ENCODE measurements at regions not wholly inside any gene's neighbourhood (a gene's known extent, or its start where the extent isn't known, plus 50 kb on each side); places are given as distances from the start of the nearest gene placed in this dataset.

GRCh38 chr18:41576643-41577042, 378.4 kb upstream of the PIK3C3 start:
- H3K79me2 ChIP-seq (ENCODE audit: control insufficient read depth in 1 of 2, insufficient read depth in 2 of 2, low read length in 2 of 2), result no peaks in the 10 kb centered on the region
- 69% methylated on average over 3 of the region's 3 CpGs; no CpG with 5 or more reads in 1 of the 2 experiments for WGBS, 2 experiments (ENCODE audit: extremely low coverage in 1 of 2, insufficient coverage in 1 of 2, insufficient read length in 1 of 2, insufficient replicate concordance in 2 of 2, low coverage in 1 of 2, low lambda C conversion rate in 2 of 2, missing lambda C conversion rate in 1 of 2)
- TF ChIP-seq SIN3A (conservative IDR thresholded peaks at IDR 0.05 in 1 of 2, IDR thresholded peaks at IDR 0.05 in 1 of 2; ENCODE audit: low read depth in 1 of 2, low read length in 2 of 2), result no peak
- no peak for TF ChIP-seq POLR2A (IDR thresholded peaks at IDR 0.05; ENCODE audit: control extremely low read depth in 1 of 2, low read depth in 2 of 2, low read length in 2 of 2)
- TF ChIP-seq SIRT6 (IDR thresholded peaks at IDR 0.05; ENCODE audit: low read length), result no peak
- TF ChIP-seq MAX (IDR thresholded peaks at IDR 0.05), result no peak
- no peak for TF ChIP-seq SP1 (IDR thresholded peaks at IDR 0.05; ENCODE audit: low read depth, low read length)
- TF ChIP-seq POLR2AphosphoS5 (IDR thresholded peaks at IDR 0.05; ENCODE audit: low read depth, low read length), result no peak
- TF ChIP-seq JUND (IDR thresholded peaks at IDR 0.05; ENCODE audit: low read length), result no peak
- no peak for TF ChIP-seq CREB1 (IDR thresholded peaks at IDR 0.05)
- no peak for TF ChIP-seq EGR1 (IDR thresholded peaks at IDR 0.05; ENCODE audit: borderline replicate concordance, low read depth, low read length)
- TF ChIP-seq JUN (IDR thresholded peaks at IDR 0.05; ENCODE audit: low read depth, low read length), result no peak
- no peak for TF ChIP-seq CHD1 (IDR thresholded peaks at IDR 0.05; ENCODE audit: low read depth, low read length)
- no peak for TF ChIP-seq GTF2F1 (IDR thresholded peaks at IDR 0.05; ENCODE audit: borderline replicate concordance, low read depth, low read length)
- TF ChIP-seq CTCF (IDR thresholded peaks at IDR 0.05; ENCODE audit: control extremely low read depth in 1 of 3, insufficient read depth in 1 of 3, low read depth in 1 of 3, low read length in 3 of 3), result no peak
- H3K36me3 ChIP-seq (ENCODE audit: control insufficient read depth in 2 of 4, insufficient read depth in 4 of 4, low read length in 3 of 4), result no peaks in the 10 kb centered on the region
- DNase-seq (ENCODE audit: low read depth in 1 of 2, low spot score in 2 of 2) (no peak), FAIRE-seq (no peak)
- H3K14ac ChIP-seq (ENCODE audit: insufficient read length), result no peak overlapping the region
- H3K79me1 ChIP-seq (ENCODE audit: low read depth, low read length), result no peaks in the 10 kb centered on the region
- no peak overlapping the region for H2BK15ac ChIP-seq (ENCODE audit: low read length)
- no peak overlapping the region for H3K27ac ChIP-seq (ENCODE audit: low read depth, low read length)
- no peaks in the 10 kb centered on the region for H3K4me1 ChIP-seq (replicated peaks in 1 of 4; ENCODE audit: control insufficient read depth in 3 of 4, insufficient read depth in 4 of 4, low read length in 3 of 4)
- H4K8ac ChIP-seq (ENCODE audit: extremely low read depth, insufficient read depth, low read length), result no peak overlapping the region
- H3K27me3 ChIP-seq (replicated peaks in 1 of 4; ENCODE audit: control insufficient read depth in 3 of 4, extremely low read depth in 1 of 4, insufficient read depth in 3 of 4, low read length in 3 of 4), result peaks cover 0 to 1% (median 0%) of the 10 kb centered on the region in 4 experiments; a peak in 1 of 7 replicates
- ChIA-PET POLR2A (ENCODE audit: partially characterized antibody) (interaction anchor here (0.6 kb wide), 1 partner anchor 46 kb away, joined by 3 read pairs; no protein-coding TSS in a partner anchor), CTCF (ENCODE audit: partially characterized antibody) (no interaction called here)
- no peak overlapping the region for H3K18ac ChIP-seq (ENCODE audit: extremely low read depth, low read length)
- no peak overlapping the region for H3K23ac ChIP-seq (ENCODE audit: insufficient read length)
- no peak overlapping the region for H2BK5ac ChIP-seq (ENCODE audit: low read depth, low read length)
- no peak overlapping the region for H4K5ac ChIP-seq (ENCODE audit: insufficient read length, low read depth, low read length)
- H4K91ac ChIP-seq (replicated peaks; ENCODE audit: insufficient read length, low read length), result no peak overlapping the region
- no peaks in the 10 kb centered on the region for H4K20me1 ChIP-seq (replicated peaks in 1 of 2; ENCODE audit: control insufficient read depth in 1 of 2, insufficient read depth in 2 of 2, low read length in 2 of 2)
- H2AFZ ChIP-seq (ENCODE audit: low read length), result no peak overlapping the region
- H3K4me3 ChIP-seq (ENCODE audit: extremely low read depth in 1 of 4, insufficient read depth in 2 of 4, low read depth in 3 of 4, low read length in 4 of 4), result no peak overlapping the region
- no peak overlapping the region for H2BK120ac ChIP-seq (replicated peaks; ENCODE audit: low read depth, low read length)
- no peaks in the 10 kb centered on the region for H3K9me3 ChIP-seq (ENCODE audit: insufficient read depth in 2 of 2, low read depth in 1 of 2, low read length in 1 of 2)
- no peak overlapping the region for H2AK5ac ChIP-seq (ENCODE audit: low read depth, low read length)
- no peak overlapping the region for H2BK12ac ChIP-seq (ENCODE audit: low read depth, low read length)
- H3K56ac ChIP-seq (replicated peaks; ENCODE audit: insufficient read length, low read depth, low read length), result no peak overlapping the region
- no peak overlapping the region for H3K4me2 ChIP-seq (ENCODE audit: insufficient read depth in 1 of 2, low read depth in 2 of 2, low read length in 2 of 2)
- no peak overlapping the region for H3K4ac ChIP-seq (replicated peaks; ENCODE audit: insufficient read length, low read depth, low read length)
- no peak overlapping the region for H2BK20ac ChIP-seq (ENCODE audit: low read length)
- H3K9ac ChIP-seq (replicated peaks in 1 of 4; ENCODE audit: extremely low read depth in 1 of 4, low read depth in 3 of 4, low read length in 3 of 4), result no peak overlapping the region
- no peaks in the 10 kb centered on the region for H3K23me2 ChIP-seq (ENCODE audit: low read depth, low read length)

Measured in H1 (cell line).